BJ (cell line): ENCODE measurements at regions not wholly inside any gene's neighbourhood (a gene's known extent, or its start where the extent isn't known, plus 50 kb on each side); places are given as distances from the start of the nearest gene placed in this dataset.

Experiments used
- CTCF ChIA-PET: fragments of 350-600 bp; formaldehyde crosslinking; extraction: SDS; loops from one replicate; lab custom pipeline; 2021; ENCODE audit warnings: antibody characterized with exemption, inconsistent platforms; lab: Yijun Ruan, JAX
- POLR2A ChIA-PET: fragments of 300-600 bp; sonication (Branson Sonifier 250); formaldehyde crosslinking; extraction: SDS; loops from one replicate; lab custom pipeline; 2021; ENCODE audit warnings: antibody characterized with exemption; lab: Charles Lee
- DNase-seq: peaks from one replicate; pipeline ENCODE4 v3.0.0-alpha.2; 2011; ENCODE audit warnings: low read depth
- H3K27me3 ChIP-seq: 2 replicates; pipeline ENCODE4 v1.6.0; 2011; ENCODE audit warnings: low read length; ENCODE audit not compliant: control insufficient read depth, insufficient read depth
- H3K36me3 ChIP-seq: 2 replicates; pipeline ENCODE4 v1.5.1; 2011; ENCODE audit warnings: low read length; ENCODE audit not compliant: control insufficient read depth, insufficient read depth
- H3K4me3 ChIP-seq: 2 replicates; pipeline ENCODE4 v1.5.1; 2011; ENCODE audit warnings: low read depth, mild to moderate bottlenecking, control low read depth, low read length
- CTCF ChIP-seq: IDR thresholded peaks from 2 replicates; pipeline ENCODE4 v1.5.1; 2011; ENCODE audit warnings: low read depth, mild to moderate bottlenecking, control low read depth, inconsistent platforms, low read length, moderate library complexity; ENCODE audit not compliant: insufficient read depth

GRCh38 chr18:67094123-67094522, 422.4 kb downstream of the DSEL start:
- H3K4me3 ChIP-seq: no peak overlapping the region
- H3K36me3 ChIP-seq: no peaks in the 10 kb centered on the region
- POLR2A ChIA-PET: no interaction called here
- DNase-seq: no peak
- no peak for TF ChIP-seq CTCF
- H3K27me3 ChIP-seq: no peaks in the 10 kb centered on the region
- CTCF ChIA-PET: no interaction called here

GRCh38 chr18:67092141-67092540, 424.4 kb downstream of the DSEL start:
- H3K27me3 ChIP-seq: no peaks in the 10 kb centered on the region
- H3K36me3 ChIP-seq: no peaks in the 10 kb centered on the region
- no peak for TF ChIP-seq CTCF
- DNase-seq: no peak
- no peak overlapping the region for H3K4me3 ChIP-seq
- CTCF ChIA-PET: no interaction called here
- POLR2A ChIA-PET: no interaction called here

- no peaks in the 10 kb centered on the region for H3K36me3 ChIP-seq
- no peak for TF ChIP-seq CTCF
- no peak overlapping the region for H3K4me3 ChIP-seq
- no peaks in the 10 kb centered on the region for H3K27me3 ChIP-seq
- POLR2A ChIA-PET: no interaction called here
- no peak for DNase-seq
- CTCF ChIA-PET: no interaction called here
These were observed 434.9 kb downstream of the DSEL start for GRCh38 chr18:67081482-67082211.

- Histone ChIP-seq H3K27me3 (no peaks in the 10 kb centered on the region), H3K36me3 (no peaks in the 10 kb centered on the region), H3K4me3 (no peak overlapping the region)
- ChIA-PET POLR2A (no interaction called here), CTCF (no interaction called here)
- DNase-seq: no peak
- TF ChIP-seq CTCF: no peak
These were observed 435.9 kb downstream of the DSEL start for GRCh38 chr18:67080601-67081000.

- POLR2A ChIA-PET: no interaction called here
- TF ChIP-seq CTCF: no peak
- CTCF ChIA-PET: no interaction called here
- Histone ChIP-seq H3K4me3 (no peak overlapping the region), H3K36me3 (no peaks in the 10 kb centered on the region), H3K27me3 (no peaks in the 10 kb centered on the region)
- no peak for DNase-seq
These were observed 442.2 kb downstream of the DSEL start for GRCh38 chr18:67074309-67074708.
